ENCODE measurements at regions not wholly inside any gene's neighbourhood (a gene's known extent, or its start where the extent isn't known, plus 50 kb on each side); places are given as distances from the start of the nearest gene placed in this dataset.

DNA sequence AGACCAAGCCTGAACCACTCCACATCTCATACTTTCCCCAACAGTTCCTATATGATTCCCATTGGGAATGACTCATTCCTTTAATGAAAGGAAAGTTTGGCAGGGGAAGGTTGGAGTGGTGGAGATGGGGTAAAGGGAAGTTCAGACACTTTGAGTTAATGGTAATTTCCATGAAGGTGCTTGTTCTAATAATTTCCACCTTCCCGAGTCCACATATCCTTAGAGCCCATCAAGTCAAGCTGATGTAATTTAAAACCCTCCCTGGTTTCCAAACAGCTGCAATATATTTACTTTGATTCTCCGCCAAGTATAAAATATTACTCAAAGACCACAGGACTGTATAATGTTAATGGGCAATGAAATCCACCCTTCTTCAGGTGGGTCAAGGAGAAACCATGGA lies 95.0 kb upstream of the GALNT15 start:
- H3K4me1 ChIP-seq: no peaks in the 10 kb centered on the region
- no peak overlapping the region for H3K9ac ChIP-seq (ENCODE audit: low read depth in 2 of 2, low read length in 2 of 2)
- no peaks in the 10 kb centered on the region for H3K9me3 ChIP-seq
- H3K27me3 ChIP-seq: no peaks in the 10 kb centered on the region
- no peak for DNase-seq
- no peak overlapping the region for H3K27ac ChIP-seq
- no peaks in the 10 kb centered on the region for H3K36me3 ChIP-seq
- H3K4me3 ChIP-seq: no peak overlapping the region
- intact Hi-C loops (cut with DNase I): no loop called here
- TF ChIP-seq, protein P1, sequence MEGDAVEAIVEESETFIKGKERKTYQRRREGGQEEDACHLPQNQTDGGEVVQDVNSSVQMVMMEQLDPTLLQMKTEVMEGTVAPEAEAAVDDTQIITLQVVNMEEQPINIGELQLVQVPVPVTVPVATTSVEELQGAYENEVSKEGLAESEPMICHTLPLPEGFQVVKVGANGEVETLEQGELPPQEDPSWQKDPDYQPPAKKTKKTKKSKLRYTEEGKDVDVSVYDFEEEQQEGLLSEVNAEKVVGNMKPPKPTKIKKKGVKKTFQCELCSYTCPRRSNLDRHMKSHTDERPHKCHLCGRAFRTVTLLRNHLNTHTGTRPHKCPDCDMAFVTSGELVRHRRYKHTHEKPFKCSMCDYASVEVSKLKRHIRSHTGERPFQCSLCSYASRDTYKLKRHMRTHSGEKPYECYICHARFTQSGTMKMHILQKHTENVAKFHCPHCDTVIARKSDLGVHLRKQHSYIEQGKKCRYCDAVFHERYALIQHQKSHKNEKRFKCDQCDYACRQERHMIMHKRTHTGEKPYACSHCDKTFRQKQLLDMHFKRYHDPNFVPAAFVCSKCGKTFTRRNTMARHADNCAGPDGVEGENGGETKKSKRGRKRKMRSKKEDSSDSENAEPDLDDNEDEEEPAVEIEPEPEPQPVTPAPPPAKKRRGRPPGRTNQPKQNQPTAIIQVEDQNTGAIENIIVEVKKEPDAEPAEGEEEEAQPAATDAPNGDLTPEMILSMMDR (IDR thresholded peaks at IDR 0.05): no peak

DNA sequence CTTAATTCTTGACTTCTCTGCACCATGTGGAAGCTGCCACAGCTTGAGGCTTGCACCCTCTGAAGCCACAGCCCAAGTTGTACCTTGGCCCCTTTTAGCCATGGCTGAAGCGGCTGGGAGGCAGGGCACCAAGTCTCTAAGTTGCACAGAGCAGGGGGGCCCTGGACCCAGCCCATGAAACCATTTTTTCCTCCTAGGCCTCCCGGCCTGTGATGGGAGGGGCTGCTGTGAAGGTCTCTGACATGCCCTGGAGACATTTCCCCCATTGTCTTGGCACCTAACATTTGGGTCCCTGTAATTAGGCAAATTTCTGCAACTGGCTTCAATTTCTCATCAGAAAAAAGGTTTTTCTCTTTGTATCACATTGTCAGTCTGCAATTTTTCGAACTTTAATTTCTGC lies 92.8 kb upstream of the GALNT15 start:
- Histone ChIP-seq H3K27ac (no peak overlapping the region), H3K4me3 (no peak overlapping the region)
- no peak for DNase-seq

DNA sequence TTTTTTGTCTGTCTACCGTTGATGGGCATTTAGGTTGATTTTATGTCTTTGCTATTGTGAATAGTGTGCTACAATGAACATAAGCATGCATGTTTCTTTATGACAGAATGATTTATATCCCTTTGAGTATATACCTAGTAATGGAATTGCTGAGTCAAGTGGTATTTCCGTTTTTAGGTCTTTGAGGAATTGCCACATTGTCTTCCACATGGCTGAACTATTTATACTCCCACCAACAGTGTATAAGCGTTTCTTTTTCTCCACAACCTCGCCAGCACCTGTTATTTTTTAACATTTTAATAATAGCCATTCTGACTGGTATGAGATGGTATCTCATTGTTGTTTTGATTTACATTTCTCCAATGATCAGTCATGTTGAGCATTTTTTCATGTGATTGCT lies 89.6 kb upstream of the GALNT15 start:
- H3K4me1 ChIP-seq: no peaks in the 10 kb centered on the region
- no peak overlapping the region for H3K27ac ChIP-seq
- no peak for DNase-seq
- H3K9ac ChIP-seq (ENCODE audit: low read depth in 2 of 2, low read length in 2 of 2): no peak overlapping the region
- no peaks in the 10 kb centered on the region for H3K36me3 ChIP-seq
- H3K27me3 ChIP-seq: no peaks in the 10 kb centered on the region
- intact Hi-C loops (cut with DNase I): no loop called here
- TF ChIP-seq, protein P1 (IDR thresholded peaks at IDR 0.05): no peak
- H3K9me3 ChIP-seq: no peaks in the 10 kb centered on the region
- no peak overlapping the region for H3K4me3 ChIP-seq

More for the DNA sequence above, 92.8 kb upstream of the GALNT15 start:
- TF ChIP-seq, protein P1 (IDR thresholded peaks at IDR 0.05): no peak
- Histone ChIP-seq H3K9ac (ENCODE audit: low read depth in 2 of 2, low read length in 2 of 2) (no peak overlapping the region), H3K27me3 (no peaks in the 10 kb centered on the region), H3K36me3 (no peaks in the 10 kb centered on the region), H3K9me3 (no peaks in the 10 kb centered on the region), H3K4me1 (no peaks in the 10 kb centered on the region)
- intact Hi-C loops (cut with DNase I): no loop called here

DNA sequence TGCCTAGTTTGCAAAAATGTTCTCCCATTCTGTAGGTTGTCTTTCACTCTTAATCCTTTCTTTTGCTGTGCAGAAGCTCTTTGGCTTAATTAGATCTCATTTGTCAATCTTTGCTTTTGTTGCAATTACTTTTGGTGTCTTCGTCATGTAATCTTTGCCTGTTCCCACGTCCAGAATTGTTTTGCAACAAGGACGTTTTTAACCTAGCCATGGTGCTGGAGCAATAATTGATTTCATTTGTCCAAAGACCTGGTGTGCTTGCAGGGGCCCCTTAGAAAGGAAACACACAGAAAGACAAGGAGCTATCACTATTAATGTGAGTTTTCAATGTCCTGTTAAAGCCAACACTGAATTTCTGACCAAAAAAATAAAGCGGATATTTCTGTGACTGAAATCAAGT lies 89.1 kb upstream of the GALNT15 start:
- DNase-seq: no peak

DNA sequence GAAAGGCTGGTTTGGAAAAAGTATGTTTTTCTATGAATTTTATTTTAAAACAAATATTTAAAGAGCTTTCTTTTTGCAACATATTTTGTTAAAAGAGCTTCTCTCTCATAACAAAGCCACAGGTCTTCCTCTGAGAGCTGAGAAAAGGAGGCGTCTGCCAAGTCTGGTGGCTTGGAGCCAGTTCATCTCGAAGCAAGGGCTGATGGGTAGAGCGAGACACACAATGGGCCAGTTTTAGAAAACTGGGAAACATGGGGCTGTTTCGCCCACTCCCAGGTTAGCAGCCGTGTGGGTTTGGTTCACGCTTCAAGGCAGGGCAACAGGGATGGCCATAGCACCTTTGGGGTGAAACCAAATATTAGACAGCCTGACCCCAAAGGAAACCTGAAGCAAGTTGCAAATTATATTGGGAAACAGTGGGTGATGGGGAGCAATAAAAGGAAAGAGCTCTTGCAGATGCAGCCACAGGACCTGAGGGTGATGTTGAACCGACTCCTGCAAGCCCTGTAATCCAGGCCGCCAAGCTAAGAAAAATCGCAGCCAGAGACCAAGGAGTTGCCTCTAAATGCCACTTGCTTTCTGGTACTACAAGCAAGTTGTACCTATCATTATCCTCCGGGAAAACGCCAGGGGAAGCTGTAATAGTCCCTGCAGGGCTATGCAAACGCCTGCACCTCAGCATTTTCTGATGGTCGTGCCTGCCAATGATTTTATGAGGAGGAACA lies 88.4 kb upstream of the GALNT15 start:
- Histone ChIP-seq H3K4me3 (no peak overlapping the region), H3K4me1 (no peaks in the 10 kb centered on the region), H3K36me3 (no peaks in the 10 kb centered on the region), H3K9ac (ENCODE audit: low read depth in 2 of 2, low read length in 2 of 2) (no peak overlapping the region), H3K27me3 (no peaks in the 10 kb centered on the region), H3K9me3 (no peaks in the 10 kb centered on the region), H3K27ac (no peak overlapping the region)
- DNase-seq: no peak
- intact Hi-C loops (cut with DNase I): no loop called here
- TF ChIP-seq, protein P1 (IDR thresholded peaks at IDR 0.05): no peak

More for the DNA sequence above, 89.1 kb upstream of the GALNT15 start:
- Histone ChIP-seq H3K36me3 (no peaks in the 10 kb centered on the region), H3K9ac (ENCODE audit: low read depth in 2 of 2, low read length in 2 of 2) (no peak overlapping the region), H3K27me3 (no peaks in the 10 kb centered on the region), H3K27ac (no peak overlapping the region), H3K9me3 (no peaks in the 10 kb centered on the region), H3K4me1 (no peaks in the 10 kb centered on the region), H3K4me3 (no peak overlapping the region)
- intact Hi-C loops (cut with DNase I): no loop called here
- TF ChIP-seq, protein P1 (IDR thresholded peaks at IDR 0.05): no peak

Data from colonic mucosa (tissue), 4 donors.